Panc1 (cell line): ENCODE measurements at regions not wholly inside any gene's neighbourhood (a gene's known extent, or its start where the extent isn't known, plus 50 kb on each side); places are given as distances from the start of the nearest gene placed in this dataset.

Experiments used
- ATAC-seq: fragments of 200-7000 bp; cut with Tn5 transposase; 2 replicates; pipeline ENCODE4 v1.9.1; 2020; ENCODE audit warnings: mild to moderate bottlenecking, moderate library complexity
- BruUV-seq: library from RNA; stranded (reverse); fragments of 400-500 nt; replicated peaks from 2 replicates; lab custom pipeline; 2021; lab: Mats Ljungman, UMichigan
- CTCF ChIA-PET: fragments of 300-600 bp; sonication (Branson Sonifier 250); formaldehyde crosslinking; loops from one replicate; lab custom pipeline; 2022; ENCODE audit warnings: antibody characterized with exemption; lab: Charles Lee
- POLR2A ChIA-PET: fragments of 300-600 bp; sonication (Branson Sonifier 250); formaldehyde crosslinking; loops from one replicate; lab custom pipeline; 2022; ENCODE audit warnings: antibody characterized with exemption; lab: Charles Lee
- DNase-seq: peaks from one replicate; pipeline ENCODE4 v3.0.0-alpha.2; 2010; ENCODE audit warnings: low read depth, low spot score
- H3K27ac ChIP-seq: 2 replicates; pipeline ENCODE4 v1.5.1; 2011; ENCODE audit warnings: mild to moderate bottlenecking, low read length, inconsistent platforms
- H3K27me3 ChIP-seq: fragments of 200-500 bp; sonication (Bioruptor generic); 2 replicates; pipeline ENCODE4 v1.6.0; 2014; ENCODE audit warnings: low read length, inconsistent platforms; ENCODE audit not compliant: control insufficient read depth, insufficient read depth
- H3K36me3 ChIP-seq: fragments of 200-500 bp; sonication (Bioruptor generic); 2 replicates; pipeline ENCODE4 v1.5.1; 2014; ENCODE audit warnings: inconsistent platforms, mild to moderate bottlenecking, low read length, moderate library complexity; ENCODE audit not compliant: control insufficient read depth, insufficient read depth
- H3K4me1 ChIP-seq: 2 replicates; pipeline ENCODE4 v1.5.1; 2011; ENCODE audit warnings: inconsistent platforms, mild to moderate bottlenecking, low read length, moderate library complexity; ENCODE audit not compliant: control insufficient read depth, insufficient read depth
- H3K4me3 ChIP-seq, 2 experiments: 2 replicates each; pipeline ENCODE4 v1.5.1; 2011 to 2012; ENCODE audit warnings: low read depth in 2 of 2, low read length in 2 of 2, mild to moderate bottlenecking in 2 of 2, inconsistent platforms in 1 of 2, moderate library complexity in 1 of 2
- H3K9me3 ChIP-seq: fragments of 200-500 bp; sonication (Bioruptor generic); 2 replicates; pipeline ENCODE4 v1.5.1; 2014; ENCODE audit warnings: low read depth, mild to moderate bottlenecking, inconsistent platforms, low read length, moderate library complexity; ENCODE audit not compliant: control insufficient read depth, insufficient read depth
- POLR2AphosphoS5 ChIP-seq: IDR thresholded peaks from 2 replicates; pipeline ENCODE4 v1.6.1; 2012; ENCODE audit warnings: mild to moderate bottlenecking, low read depth, low read length, moderate library complexity
- SIN3A ChIP-seq: IDR thresholded peaks from 2 replicates; pipeline ENCODE4 v1.6.1; 2012; ENCODE audit warnings: low read depth, mild to moderate bottlenecking, low read length, moderate library complexity, borderline replicate concordance; ENCODE audit not compliant: insufficient read depth
- TCF7L2 ChIP-seq: IDR thresholded peaks from 2 replicates; pipeline ENCODE4 v1.6.1; 2011; ENCODE audit warnings: mild to moderate bottlenecking, low read depth, low read length, inconsistent platforms
- in situ Hi-C: cut with HindIII; loops from 2 replicates; pipeline ENCODE4 v1.10.0; 2016; ENCODE audit warnings: low sequenced_read_pairs, low pct_unique_long_range_greater_than_20kb
- intact Hi-C: fragments of 100-400 bp; cut with micrococcal nuclease; formaldehyde crosslinking; loops from one replicate; pipeline ENCODE4 v1.10.0; 2022; ENCODE audit not compliant: unreplicated experiment
- TF ChIP-seq, protein P1 (sequence below): fragments of 450-650 bp; IDR thresholded peaks from 2 replicates; pipeline ENCODE4 v1.5.1; 2017; ENCODE audit warnings: mild to moderate bottlenecking
- TF ChIP-seq, protein P2 (sequence below), 2 experiments: IDR thresholded peaks; 2 replicates each; pipeline ENCODE4 v1.6.1; 2011 to 2012; ENCODE audit warnings: low read depth in 2 of 2, control low read depth in 1 of 2, low read length in 1 of 2, mild to moderate bottlenecking in 1 of 2, moderate library complexity in 1 of 2; ENCODE audit not compliant: insufficient read depth in 1 of 2

DNA sequence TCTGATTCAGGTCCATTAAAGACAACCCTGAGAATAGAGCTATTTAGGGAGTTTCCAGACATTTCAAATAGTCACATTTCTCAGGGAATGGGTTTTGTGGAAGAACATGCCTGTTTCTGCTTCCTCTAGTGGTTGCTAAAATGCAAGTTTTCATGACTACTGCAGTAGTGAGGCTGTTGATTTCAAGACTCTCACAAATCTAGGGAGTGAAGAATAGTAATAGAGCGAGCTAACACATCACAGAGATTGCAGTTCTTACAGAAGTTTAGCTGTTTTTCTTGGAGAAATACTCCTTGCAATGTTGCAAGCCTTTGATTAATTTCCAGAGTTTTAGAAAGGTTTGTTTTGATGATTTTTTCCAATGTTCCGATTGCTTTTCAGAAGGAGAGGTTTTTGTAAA is 610.2 kb upstream of the HTR2C start:
- no peaks in the 10 kb centered on the region for H3K27me3 ChIP-seq
- TF ChIP-seq SIN3A (no peak), TCF7L2 (no peak), POLR2AphosphoS5 (no peak)
- TF ChIP-seq, protein P1, sequence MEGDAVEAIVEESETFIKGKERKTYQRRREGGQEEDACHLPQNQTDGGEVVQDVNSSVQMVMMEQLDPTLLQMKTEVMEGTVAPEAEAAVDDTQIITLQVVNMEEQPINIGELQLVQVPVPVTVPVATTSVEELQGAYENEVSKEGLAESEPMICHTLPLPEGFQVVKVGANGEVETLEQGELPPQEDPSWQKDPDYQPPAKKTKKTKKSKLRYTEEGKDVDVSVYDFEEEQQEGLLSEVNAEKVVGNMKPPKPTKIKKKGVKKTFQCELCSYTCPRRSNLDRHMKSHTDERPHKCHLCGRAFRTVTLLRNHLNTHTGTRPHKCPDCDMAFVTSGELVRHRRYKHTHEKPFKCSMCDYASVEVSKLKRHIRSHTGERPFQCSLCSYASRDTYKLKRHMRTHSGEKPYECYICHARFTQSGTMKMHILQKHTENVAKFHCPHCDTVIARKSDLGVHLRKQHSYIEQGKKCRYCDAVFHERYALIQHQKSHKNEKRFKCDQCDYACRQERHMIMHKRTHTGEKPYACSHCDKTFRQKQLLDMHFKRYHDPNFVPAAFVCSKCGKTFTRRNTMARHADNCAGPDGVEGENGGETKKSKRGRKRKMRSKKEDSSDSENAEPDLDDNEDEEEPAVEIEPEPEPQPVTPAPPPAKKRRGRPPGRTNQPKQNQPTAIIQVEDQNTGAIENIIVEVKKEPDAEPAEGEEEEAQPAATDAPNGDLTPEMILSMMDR: no peak
- TF ChIP-seq, protein P2, sequence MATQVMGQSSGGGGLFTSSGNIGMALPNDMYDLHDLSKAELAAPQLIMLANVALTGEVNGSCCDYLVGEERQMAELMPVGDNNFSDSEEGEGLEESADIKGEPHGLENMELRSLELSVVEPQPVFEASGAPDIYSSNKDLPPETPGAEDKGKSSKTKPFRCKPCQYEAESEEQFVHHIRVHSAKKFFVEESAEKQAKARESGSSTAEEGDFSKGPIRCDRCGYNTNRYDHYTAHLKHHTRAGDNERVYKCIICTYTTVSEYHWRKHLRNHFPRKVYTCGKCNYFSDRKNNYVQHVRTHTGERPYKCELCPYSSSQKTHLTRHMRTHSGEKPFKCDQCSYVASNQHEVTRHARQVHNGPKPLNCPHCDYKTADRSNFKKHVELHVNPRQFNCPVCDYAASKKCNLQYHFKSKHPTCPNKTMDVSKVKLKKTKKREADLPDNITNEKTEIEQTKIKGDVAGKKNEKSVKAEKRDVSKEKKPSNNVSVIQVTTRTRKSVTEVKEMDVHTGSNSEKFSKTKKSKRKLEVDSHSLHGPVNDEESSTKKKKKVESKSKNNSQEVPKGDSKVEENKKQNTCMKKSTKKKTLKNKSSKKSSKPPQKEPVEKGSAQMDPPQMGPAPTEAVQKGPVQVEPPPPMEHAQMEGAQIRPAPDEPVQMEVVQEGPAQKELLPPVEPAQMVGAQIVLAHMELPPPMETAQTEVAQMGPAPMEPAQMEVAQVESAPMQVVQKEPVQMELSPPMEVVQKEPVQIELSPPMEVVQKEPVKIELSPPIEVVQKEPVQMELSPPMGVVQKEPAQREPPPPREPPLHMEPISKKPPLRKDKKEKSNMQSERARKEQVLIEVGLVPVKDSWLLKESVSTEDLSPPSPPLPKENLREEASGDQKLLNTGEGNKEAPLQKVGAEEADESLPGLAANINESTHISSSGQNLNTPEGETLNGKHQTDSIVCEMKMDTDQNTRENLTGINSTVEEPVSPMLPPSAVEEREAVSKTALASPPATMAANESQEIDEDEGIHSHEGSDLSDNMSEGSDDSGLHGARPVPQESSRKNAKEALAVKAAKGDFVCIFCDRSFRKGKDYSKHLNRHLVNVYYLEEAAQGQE (IDR thresholded peaks at IDR 0.05; ENCODE audit: insufficient read depth in 1 of 2, low read depth in 2 of 2, low read length in 1 of 2): no peak
- in situ Hi-C loops: no loop called here
- H3K4me1 ChIP-seq: no peaks in the 10 kb centered on the region
- H3K4me3 ChIP-seq: no peak overlapping the region
- ATAC-seq (no peak), DNase-seq (no peak)
- H3K36me3 ChIP-seq: no peaks in the 10 kb centered on the region
- H3K27ac ChIP-seq: no peak overlapping the region
- POLR2A ChIA-PET: no interaction called here
- no TSS peak for BruUV-seq
- H3K9me3 ChIP-seq: no peaks in the 10 kb centered on the region
- intact Hi-C loops: no loop called here
- CTCF ChIA-PET: no interaction called here

DNA sequence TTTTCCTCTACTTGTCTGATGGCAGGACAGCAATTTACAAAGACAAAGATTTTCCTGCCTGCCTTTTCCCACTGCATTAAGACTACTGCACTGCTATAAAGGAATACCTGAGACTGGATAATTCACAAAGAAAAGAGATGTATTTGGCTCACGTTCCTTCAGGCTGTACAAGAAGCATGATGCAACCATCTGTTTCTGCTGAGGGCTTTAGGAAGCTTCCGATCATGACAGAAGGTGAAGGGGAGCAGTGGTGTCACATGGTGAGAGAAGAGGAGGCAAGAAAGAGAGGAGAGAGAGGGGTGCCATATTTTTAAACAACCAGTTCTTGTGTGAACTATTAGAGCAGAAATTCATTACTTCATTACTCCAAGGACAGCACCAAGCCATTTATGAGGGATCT is 617.1 kb upstream of the HTR2C start:
- Histone ChIP-seq H3K4me1 (no peaks in the 10 kb centered on the region), H3K9me3 (no peaks in the 10 kb centered on the region), H3K4me3 (no peak overlapping the region), H3K36me3 (no peaks in the 10 kb centered on the region), H3K27ac (no peak overlapping the region), H3K27me3 (no peaks in the 10 kb centered on the region)
- TF ChIP-seq SIN3A (no peak), TCF7L2 (no peak), POLR2AphosphoS5 (no peak)
- TF ChIP-seq, protein P1: no peak
- TF ChIP-seq, protein P2 (IDR thresholded peaks at IDR 0.05; ENCODE audit: insufficient read depth in 1 of 2, low read depth in 2 of 2, low read length in 1 of 2): no peak
- ChIA-PET POLR2A (no interaction called here), CTCF (no interaction called here)
- in situ Hi-C loops (no loop called here), intact Hi-C loops (no loop called here)
- ATAC-seq (no peak), DNase-seq (no peak)
- no TSS peak for BruUV-seq
